Spleen (tissue), 7 donors: ENCODE measurements at regions not wholly inside any gene's neighbourhood (a gene's known extent, or its start where the extent isn't known, plus 50 kb on each side); places are given as distances from the start of the nearest gene placed in this dataset.

ENCODE experiments used
- CTCF ChIP-seq, 11 experiments: fragments of 200-600 bp in 7 of 11; fragments of 450-650 bp in 4 of 11; sonication (generic) in 4 of 11; IDR thresholded peaks in 8 of 11; conservative IDR thresholded peaks in 3 of 11; 1 replicate in 7 of 11; 2 replicates in 4 of 11; pipeline versions ENCODE4 v1.4.0 to v1.8.0; 2016 to 2021; ENCODE audit warnings: antibody characterized with exemption in 11 of 11, inconsistent platforms in 4 of 11, mild to moderate bottlenecking in 1 of 11
- POLR2A ChIP-seq, 3 donors: fragments of 450-650 bp; IDR thresholded peaks; one replicate each; pipeline ENCODE4 v1.5.1; 2017; ENCODE audit warnings: antibody characterized with exemption in 3 of 3, mild to moderate bottlenecking in 1 of 3
- POLR2AphosphoS5 ChIP-seq, 3 donors: sonication (generic); formaldehyde crosslinking; IDR thresholded peaks; one replicate each; pipeline ENCODE4 v1.5.1; 2017; ENCODE audit warnings: antibody characterized with exemption in 3 of 3
- donor health status: DM: no; HTN: no; CAD: no; lungs with moderate emphysema.
- donor health status: DM: no; HTN: no; CAD: no.
- donor health status: DM: no; HTN: no; CAD: no.

DNA sequence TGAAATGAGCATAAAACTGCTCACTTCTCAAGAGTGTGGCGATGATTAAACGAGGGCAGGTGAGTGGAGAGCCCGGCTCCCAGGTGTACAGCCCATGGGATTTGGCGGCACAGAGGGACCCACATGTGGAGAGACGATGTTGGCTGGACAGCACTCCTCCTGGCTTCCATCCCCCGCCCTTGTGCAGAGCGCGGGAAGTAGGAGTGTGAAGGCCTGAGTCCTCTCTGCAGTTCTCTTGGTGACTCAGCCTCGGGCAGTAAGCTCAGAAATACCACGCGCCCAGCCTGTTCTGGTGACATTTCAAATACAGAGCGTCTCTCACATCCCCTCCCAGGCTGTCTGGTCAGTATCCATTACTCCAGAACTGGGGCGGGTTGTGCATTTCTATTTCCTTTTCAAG is 94.2 kb upstream of the SRSF6 start:
- TF ChIP-seq POLR2A (IDR thresholded peaks at IDR 0.05) (no peak), CTCF (IDR thresholded peaks at IDR 0.05 in 8 of 11, conservative IDR thresholded peaks at IDR 0.05 in 3 of 11) (no peak), POLR2AphosphoS5 (IDR thresholded peaks at IDR 0.05) (no peak)
